GM19238 (cell line): ENCODE measurements at regions not wholly inside any gene's neighbourhood (a gene's known extent, or its start where the extent isn't known, plus 50 kb on each side); places are given as distances from the start of the nearest gene placed in this dataset.
"Not testable (repeated sequence)": the region's sequence is repeated elsewhere in the genome, so short reads cannot be mapped to it uniquely, and the experiment has no call there.

Source experiments
- DNase-seq: peaks from one replicate; pipeline ENCODE4 v3.0.0; 2011; ENCODE audit warnings: low spot score; ENCODE audit not compliant: insufficient read length

GRCh38 chr12:127802271-127802670 lies 464.7 kb upstream of the TMEM132C start:
- no peak for DNase-seq

DNA sequence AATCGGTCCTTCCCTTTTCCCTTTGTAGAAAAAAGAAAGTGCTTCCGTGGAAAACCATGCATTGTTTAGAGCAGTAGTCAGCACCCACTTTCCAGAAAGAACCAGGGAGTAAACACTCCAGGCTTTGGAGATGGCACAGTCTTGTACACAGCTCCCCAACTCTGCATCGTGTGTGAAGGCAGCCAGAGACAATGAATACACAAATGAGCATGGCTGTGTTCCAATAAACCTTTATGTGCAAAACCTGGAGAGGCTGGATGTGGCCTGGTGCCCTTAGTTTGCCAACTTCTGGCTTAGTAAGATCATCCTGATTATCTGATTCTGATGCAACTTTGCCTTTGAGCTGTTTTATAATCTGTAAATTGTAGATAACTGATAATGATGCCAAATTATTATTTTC lies 463.4 kb upstream of the TMEM132C start:
- no peak for DNase-seq

- DNase-seq = no peak
Measured at GRCh38 chr12:127809275-127809674, 457.7 kb upstream of the TMEM132C start.

- no peak for DNase-seq
Measured at GRCh38 chr12:127810041-127810440, 456.9 kb upstream of the TMEM132C start.

GRCh38 chr12:127810459-127810858 lies 456.5 kb upstream of the TMEM132C start:
- not testable (repeated sequence) for DNase-seq

DNA sequence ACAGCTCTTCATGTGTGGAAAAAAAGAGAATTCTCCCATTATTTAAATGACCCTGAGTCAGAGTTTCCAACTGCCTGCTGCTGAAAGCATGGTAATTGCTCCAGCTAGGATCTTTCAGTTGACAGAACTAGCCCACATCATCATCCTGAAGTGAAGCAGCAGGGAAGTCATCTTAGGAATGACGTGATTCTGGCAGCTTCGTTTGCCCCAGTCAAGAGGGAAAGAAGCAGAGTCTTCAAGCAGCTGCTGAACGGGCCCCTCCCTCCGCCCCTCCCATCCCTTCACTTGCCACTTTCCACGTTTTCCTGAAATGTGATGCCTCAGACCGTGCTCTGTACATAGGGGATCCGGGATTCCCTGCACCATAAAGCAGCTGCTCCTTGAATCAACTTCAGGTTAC lies 455.0 kb upstream of the TMEM132C start:
- no peak for DNase-seq

DNA sequence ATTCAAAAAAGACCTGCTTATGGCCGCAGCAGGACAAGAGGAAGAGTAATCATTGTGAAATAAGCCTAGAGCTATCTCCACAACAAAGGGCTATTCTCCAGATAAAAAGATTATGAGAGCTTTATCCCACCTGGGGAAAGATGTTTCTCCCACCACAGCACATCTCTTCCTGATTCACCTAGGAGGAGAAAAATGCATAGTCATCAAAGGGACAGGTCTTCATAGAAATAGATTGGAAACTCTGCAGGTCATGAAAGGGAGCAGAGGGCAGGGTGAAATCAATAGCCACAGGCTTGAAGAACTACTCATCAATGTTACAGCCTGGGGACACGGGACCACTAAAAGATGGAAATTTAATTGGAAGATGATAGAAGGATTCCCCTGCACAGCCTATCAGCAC lies 453.8 kb upstream of the TMEM132C start:
- no peak for DNase-seq

- DNase-seq = no peak
Measured at GRCh38 chr12:127819056-127819455, 447.9 kb upstream of the TMEM132C start.

DNA sequence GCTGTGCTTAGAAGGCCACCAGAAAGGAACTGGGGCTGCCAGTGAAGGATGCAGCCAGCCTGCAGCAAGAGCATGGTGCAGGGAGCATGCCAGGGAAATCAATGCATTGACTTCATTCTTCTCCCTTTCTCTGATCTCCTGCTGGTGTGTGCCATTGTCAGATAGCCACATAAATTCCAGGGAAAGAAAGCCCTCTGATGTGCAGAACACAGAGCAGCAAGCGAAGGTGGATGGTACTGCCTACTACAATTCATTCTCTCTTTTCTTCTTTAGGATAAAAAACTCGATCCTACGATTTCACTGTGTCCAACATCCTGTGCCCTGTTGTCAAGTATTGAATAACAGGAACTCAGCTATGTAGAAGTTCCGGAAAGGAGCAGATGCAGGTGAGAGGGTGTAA lies 446.7 kb upstream of the TMEM132C start:
- DNase-seq = no peak

DNA sequence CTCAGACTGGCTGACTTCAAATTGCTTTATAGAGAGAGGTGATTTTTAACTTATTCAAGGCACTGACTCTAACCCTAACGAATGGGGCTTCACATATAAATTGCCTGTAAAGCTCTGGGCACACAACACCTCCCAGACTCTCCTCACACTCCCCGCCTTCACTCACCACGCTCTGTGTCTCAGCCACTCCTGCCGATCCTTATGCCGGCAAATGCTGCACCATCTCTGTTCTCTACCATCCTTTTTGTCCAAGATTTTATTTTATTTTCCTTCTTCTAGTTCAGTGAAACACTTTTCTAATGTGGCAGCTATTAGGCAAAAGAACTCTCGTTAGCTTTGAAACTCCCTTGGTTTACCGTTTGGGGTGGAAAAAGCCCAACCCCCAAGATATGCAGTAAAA lies 446.1 kb upstream of the TMEM132C start:
- no peak for DNase-seq

DNA sequence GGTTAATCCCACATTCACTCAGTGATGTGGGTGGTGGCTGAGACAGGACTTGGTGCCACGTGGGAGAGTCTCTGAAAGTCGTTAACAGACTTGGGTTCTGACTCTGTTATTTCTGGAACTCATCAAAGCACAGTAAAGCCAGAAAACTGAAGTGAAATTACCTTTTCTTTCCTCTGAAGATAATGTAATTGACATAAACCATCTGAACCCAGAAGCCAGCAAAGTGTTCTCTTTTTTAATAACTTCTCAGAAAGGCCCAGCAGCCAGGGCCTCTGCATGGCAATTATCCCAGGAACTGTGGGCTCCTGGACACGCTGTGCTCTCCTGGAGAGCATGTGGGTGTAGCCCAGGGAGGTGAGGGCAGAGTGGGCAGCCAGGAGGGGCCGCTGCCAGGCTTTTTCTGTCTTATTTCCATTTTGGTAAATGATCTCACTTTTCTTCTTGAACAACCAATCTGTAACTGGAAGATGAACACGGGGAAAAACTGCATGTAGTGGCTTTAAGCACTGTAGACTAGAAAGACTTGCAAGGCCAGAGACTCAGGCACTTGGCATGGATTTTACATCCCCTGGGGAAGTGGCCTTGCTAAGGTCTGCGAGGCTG lies 444.1 kb upstream of the TMEM132C start:
- DNase-seq = no peak

- DNase-seq = no peak
Measured at GRCh38 chr12:127823801-127824200, 443.2 kb upstream of the TMEM132C start.

DNA sequence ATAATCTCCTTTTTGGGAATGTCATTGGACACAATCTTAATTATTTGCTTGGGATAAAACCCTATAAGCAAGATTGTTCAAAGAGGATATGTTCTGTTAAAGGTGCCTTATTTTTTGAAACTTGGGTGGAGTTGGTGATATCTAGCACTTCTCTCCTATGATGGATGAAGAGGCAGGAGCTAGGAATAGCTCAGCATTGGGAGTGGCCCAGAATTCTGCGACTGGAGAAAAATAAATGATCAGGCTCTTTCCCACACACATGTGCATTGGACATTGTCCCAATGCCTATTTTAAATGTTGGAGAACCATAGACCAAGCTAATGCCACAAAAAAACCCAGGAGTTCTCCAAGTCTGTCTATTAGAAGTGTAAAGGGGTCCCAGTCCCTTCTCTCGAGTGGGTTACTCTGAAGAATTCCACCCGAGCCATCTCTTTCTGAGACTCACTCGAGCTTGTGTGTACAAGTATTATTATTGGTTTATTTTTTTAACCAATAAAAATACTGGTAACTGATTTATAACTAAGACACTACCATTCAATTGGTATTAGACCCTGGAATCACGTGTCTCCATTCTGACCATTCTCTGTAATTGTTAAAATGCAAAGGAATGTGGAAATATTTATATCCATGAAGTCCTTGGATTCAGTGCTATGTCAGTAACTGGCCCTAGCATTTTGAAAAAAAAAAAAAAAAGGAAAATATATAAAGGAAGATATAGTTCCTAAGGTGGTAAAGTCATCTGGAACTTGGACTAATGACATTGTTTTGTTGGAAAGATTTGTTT lies 437.5 kb upstream of the TMEM132C start:
- no peak for DNase-seq

DNA sequence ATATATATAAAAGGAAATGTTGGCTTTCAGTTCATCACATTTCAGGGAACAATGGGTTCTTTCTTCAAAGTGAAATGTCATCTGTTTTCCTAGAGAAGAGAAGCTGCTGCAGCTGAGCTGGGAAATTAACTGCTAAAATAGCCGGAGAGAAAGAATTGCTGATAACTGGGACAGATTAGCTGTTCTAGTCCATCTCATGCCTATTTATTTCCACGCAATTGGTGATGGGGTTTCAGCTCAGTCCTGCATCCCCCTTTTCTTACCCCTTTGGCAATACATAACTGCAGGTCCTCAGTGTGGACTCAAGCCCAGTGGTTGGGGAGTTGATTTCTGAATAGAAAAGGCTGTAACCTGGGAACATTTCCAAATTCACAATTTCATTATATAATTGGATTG lies 436.9 kb upstream of the TMEM132C start:
- DNase-seq = no peak

- DNase-seq = no peak
Measured at GRCh38 chr12:127830730-127831129, 436.2 kb upstream of the TMEM132C start.

GRCh38 chr12:127832172-127832571 lies 434.8 kb upstream of the TMEM132C start:
- no peak for DNase-seq

GRCh38 chr12:127836802-127837201 lies 430.2 kb upstream of the TMEM132C start:
- not testable (repeated sequence) for DNase-seq

DNA sequence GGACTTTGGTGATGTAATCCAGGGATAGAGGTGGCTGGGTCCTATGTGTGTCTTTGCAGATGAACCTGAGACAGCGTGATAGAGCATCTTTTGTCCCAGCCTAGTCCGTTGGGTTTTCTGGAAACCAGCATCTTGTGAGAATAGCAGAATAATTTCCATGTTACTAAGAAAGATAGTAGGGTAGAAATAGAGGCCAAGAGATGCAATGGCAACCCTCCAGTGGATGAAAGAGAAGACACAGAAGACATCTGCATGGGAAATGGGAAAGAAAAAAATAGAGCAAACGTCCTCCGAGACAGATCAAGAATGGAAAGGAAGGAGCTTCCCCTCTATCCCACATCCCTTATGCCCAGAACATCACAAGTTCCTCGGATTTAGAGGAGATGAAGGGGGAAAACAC lies 409.3 kb upstream of the TMEM132C start:
- DNase-seq = no peak

- no peak for DNase-seq
Measured at GRCh38 chr12:127860536-127860935, 406.4 kb upstream of the TMEM132C start.

- DNase-seq = no peak
Measured at GRCh38 chr12:127861406-127861805, 405.6 kb upstream of the TMEM132C start.

DNA sequence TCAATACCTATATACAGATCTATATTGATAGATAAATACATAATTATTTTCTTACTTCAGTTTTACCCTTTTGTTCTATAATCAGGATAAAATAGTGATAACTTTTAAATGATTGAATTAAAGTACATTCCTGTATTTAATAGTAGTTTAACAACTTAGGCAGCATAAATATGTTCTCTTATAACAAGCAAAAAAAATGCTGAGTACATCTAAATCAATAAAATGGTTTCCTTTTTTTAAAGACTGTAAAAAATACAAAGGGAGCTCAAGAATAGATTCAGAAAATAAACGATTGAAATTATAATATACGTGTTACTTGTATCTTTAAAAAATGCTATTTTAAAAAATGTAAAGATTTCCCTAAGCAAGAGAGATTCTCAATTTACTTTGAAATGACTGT lies 393.7 kb upstream of the TMEM132C start:
- no peak for DNase-seq

DNA sequence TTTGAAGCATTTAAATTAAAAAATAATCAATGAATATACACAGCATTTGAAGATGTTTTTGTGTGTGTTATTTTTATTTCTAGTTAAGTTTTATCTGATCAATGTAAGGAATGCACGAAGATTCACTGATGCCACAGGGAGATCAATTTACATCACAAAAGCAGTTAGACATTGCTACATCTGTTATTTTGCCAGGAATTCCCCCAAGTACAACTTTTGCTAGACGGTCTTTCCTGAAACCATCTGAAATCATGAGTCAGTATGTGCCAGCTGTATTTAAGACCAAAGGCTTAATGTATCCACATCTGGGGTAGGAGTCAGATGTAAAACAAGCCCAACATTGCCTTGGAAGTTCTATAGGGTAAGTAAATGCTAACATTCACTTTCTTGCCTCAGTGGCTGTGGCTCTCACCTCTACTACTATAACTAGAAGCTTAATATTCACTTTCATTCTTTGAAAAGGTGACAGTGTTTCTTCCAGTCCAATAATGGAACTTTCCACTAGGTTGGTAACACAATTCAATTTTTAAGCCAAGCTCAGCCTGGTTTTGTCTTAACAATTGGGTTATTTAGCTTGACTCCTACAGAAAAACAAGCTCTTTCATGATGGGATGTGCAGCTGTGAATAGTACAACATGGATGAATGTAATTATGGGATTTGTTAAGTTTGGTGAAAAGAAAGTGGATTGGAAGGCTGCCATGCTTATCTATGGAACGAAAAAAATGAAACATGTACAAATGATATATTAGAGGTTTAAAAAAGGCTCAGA lies 385.4 kb upstream of the TMEM132C start:
- DNase-seq = no peak
